Breast epithelium (tissue), 3 donors: ENCODE measurements at regions not wholly inside any gene's neighbourhood (a gene's known extent, or its start where the extent isn't known, plus 50 kb on each side); places are given as distances from the start of the nearest gene placed in this dataset.

ENCODE experiments used
- POLR2A ChIP-seq: fragments of 450-650 bp; IDR thresholded peaks from one replicate; pipeline ENCODE4 v1.6.1; 2016; ENCODE audit warnings: antibody characterized with exemption, mild to moderate bottlenecking, moderate library complexity
- POLR2AphosphoS5 ChIP-seq, 3 donors: sonication (generic); formaldehyde crosslinking; IDR thresholded peaks; one replicate each; pipeline ENCODE4 v1.6.1; 2017; ENCODE audit warnings: antibody characterized with exemption in 3 of 3
- TF ChIP-seq, protein P1 (sequence below), 3 donors: fragments of 450-650 bp; IDR thresholded peaks; one replicate each; pipeline ENCODE4 v1.5.1; 2016 to 2017; ENCODE audit warnings: antibody characterized with exemption in 3 of 3, mild to moderate bottlenecking in 3 of 3, moderate library complexity in 3 of 3

DNA sequence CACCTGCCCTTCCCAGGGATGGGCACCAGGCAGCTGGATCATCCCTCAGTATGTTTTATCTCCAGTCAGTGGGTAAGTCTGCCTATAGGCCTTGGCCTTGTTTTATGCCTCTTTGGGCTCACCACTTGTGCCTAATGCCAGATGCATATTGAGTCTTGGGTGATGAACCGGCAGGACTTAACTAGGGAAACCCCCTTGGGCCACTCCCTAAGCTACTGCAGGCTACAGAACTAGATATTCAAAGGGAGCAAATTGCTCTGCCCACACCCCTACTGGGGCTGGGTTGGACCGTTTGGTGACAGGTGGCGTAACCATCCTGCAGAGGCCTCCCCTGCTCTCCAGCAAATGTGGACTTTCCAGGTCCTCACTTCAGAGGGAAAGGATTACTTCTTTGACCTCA, 115.7 kb upstream of the GDF10 start:
- TF ChIP-seq, protein P1, sequence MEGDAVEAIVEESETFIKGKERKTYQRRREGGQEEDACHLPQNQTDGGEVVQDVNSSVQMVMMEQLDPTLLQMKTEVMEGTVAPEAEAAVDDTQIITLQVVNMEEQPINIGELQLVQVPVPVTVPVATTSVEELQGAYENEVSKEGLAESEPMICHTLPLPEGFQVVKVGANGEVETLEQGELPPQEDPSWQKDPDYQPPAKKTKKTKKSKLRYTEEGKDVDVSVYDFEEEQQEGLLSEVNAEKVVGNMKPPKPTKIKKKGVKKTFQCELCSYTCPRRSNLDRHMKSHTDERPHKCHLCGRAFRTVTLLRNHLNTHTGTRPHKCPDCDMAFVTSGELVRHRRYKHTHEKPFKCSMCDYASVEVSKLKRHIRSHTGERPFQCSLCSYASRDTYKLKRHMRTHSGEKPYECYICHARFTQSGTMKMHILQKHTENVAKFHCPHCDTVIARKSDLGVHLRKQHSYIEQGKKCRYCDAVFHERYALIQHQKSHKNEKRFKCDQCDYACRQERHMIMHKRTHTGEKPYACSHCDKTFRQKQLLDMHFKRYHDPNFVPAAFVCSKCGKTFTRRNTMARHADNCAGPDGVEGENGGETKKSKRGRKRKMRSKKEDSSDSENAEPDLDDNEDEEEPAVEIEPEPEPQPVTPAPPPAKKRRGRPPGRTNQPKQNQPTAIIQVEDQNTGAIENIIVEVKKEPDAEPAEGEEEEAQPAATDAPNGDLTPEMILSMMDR (IDR thresholded peaks at IDR 0.05) = no peak
- TF ChIP-seq POLR2A (no peak), POLR2AphosphoS5 (IDR thresholded peaks at IDR 0.05) (no peak)
